ENCODE measurements at regions not wholly inside any gene's neighbourhood (a gene's known extent, or its start where the extent isn't known, plus 50 kb on each side); places are given as distances from the start of the nearest gene placed in this dataset.

- no peak for TF ChIP-seq CTCF (IDR thresholded peaks at IDR 0.05)
- no peak for TF ChIP-seq ZFX (IDR thresholded peaks at IDR 0.05; ENCODE audit: borderline replicate concordance)
Observed at GRCh38 chr4:37101686-37102085, 142.9 kb upstream of the NWD2 start.
